NCI-H446 (cell line): ENCODE measurements at regions not wholly inside any gene's neighbourhood (a gene's known extent, or its start where the extent isn't known, plus 50 kb on each side); places are given as distances from the start of the nearest gene placed in this dataset.
A peak's percentile ranks its signal among the peaks of the same experiment; 100 is the strongest.

Experiments used
- DNase-seq, 2 experiments: peaks; one replicate each; lab custom pipeline; 2025; lab: John Stamatoyannopoulos, UW

DNA sequence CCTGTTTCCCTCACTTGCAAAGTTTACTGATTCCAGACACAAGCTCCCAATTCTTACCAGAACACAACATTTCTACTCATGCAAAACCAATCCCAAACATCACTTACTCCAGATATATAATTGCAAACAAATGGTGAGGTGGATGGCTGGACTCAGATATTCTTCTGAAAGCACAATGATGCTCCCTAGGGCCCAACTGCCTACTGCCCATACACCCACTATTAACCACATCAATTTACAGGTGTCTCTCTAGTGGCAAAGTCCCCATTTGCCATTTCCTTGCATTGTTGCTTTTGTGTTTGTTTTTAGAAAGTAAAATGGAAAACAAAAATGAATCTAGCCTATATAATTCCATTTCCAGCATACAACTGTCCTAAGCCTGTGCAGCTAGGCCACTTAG is 320.9 kb upstream of the PRDM1 start:
- DNase-seq = no peak

DNA sequence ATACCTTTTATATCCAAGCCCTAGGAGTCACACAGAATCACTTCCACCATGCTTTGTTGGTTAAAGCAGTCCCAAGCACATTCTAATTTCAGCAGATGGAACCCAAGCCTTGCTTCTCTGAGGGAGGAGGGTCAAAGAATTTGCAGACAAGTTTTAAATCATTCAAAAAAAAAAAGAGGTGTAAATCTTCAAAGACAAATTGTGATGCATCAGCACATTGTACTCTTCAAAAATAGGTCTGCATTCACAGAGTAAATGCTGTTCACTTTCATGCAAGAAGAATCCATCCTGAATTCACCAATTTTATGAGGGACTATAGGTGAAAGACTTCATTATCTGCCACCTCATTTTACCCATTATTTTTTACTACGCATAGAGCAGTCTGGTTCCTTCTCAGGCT is 321.8 kb upstream of the PRDM1 start:
- no peak for DNase-seq

DNA sequence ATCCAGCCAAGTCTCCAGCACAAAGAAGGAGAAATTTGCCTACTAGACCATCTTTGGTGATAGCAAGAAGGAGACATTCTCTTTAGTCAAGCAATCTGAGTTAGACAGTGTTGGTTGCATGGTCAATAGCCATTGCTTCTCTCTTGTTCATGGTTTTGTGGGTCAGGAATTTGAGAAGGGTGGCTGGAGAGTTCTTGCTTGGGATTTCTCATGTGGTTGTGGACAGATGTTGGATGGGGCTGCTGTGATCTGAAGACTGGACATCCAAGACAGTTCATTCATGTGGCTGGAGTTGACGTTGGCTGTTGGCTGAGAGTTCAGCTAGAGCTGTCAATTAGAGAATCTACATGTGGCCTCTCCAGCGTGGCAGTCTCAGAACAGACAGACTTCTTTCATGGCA is 322.3 kb upstream of the PRDM1 start:
- DNase-seq = no peak

GRCh38 chr6:105760746-105761145 is 325.4 kb upstream of the PRDM1 start:
- no peak for DNase-seq

- DNase-seq = no peak
Observed at GRCh38 chr6:105759946-105760345, 326.2 kb upstream of the PRDM1 start.

DNA sequence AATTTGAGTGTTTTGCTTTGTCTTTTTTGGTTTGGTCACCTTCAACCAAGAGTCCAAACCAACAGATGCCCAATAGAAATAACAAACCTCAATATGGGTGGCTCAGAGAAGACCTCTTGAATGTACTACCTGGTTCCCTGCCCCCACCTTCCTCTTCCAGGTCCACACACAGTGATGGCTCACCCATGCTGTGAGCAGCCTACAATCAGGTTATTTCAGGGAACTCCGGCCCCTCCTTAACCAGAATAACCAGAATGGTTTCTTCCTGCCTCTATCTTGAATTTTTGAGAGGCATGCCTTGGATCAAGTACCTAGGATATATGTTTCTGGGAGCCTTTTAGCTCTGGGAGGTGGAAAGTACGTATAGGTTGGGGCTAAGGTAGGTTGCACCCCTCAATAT is 327.1 kb upstream of the PRDM1 start:
- DNase-seq = no peak

DNA sequence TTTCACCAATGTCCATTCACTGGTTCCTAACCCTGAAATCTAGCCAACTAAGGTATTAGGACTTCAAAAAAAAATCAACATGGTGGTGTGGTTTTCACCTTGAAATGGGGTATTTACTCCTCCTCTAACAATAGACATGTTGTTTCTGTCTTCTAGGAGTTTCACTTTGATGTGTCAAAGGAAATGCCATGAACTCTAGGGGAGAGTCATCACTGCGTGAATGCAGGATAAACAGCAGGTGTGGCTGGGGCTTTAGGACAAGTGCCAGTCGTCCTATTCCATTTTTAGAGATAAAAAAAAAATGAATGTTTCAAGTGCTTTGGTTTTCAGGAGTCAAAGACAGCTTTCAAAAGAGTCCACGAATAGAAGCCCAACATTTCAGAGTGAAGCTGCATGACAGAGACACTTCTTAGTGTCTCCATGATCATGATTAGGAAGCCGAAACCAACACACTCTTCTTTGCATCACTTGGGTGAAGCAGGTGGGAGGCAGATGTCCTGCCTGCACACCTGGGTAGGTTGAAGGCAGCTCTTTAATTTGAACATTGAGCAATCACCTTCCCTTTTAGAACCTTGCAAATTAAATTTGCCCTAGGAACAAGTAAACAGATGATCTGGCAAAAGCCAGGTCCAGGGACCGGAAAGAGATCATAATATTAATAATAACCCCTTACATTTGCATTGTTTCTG is 328.5 kb upstream of the PRDM1 start:
- DNase-seq = no peak

- DNase-seq = no peak
Observed at GRCh38 chr6:105755885-105756284, 330.3 kb upstream of the PRDM1 start.

DNA sequence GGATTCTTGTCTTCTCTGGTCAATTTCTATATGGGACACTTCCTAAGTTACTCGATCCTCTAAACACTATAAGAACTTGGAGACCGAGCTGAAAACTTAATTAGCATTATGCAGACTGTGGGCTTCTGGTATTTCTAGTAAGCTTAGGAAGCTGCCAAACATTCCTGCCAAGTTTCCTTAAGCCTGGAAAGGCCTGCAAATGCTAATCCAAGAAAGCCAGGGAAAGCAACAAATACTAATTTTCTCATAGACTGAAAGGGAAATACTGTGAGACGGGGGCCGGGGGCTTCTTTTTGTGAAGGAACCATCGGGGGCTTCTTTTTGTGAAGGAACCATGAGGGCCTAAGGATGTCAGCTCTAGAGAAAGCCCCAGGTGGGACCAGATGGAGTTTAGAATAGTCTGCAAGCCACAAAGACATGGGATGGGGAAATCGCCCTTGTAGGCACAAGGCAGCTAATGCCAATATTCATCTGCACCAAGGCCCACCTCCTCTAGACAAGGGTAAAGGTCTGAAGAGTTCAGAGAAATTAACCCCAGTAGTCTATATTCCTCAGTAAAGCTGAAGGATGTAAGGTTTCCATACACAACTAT is 332.4 kb upstream of the PRDM1 start:
- DNase-seq = peak; percentile 46 to 63

DNA sequence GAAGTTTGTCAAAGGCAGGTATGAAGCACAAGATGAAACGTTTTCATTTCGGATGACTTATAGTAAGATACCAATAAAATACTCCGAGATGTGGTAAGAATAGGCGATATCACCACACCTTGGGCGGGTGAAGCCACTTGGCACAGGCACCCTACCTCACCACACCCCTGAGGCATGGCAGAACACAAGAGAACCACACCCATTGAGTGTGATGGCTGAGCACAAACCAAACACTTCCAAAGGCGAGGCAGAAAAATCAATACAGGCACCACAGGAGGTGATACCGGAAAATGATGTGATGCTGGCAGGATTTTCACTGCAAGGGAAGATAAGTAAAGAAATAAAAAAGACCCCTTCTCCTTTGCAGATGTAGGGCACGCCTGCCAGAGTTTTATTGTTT is 332.9 kb upstream of the PRDM1 start:
- DNase-seq = peak in 1 of 2 experiments; percentile 52

- DNase-seq = no peak
Observed at GRCh38 chr6:105750089-105750488, 336.0 kb upstream of the PRDM1 start.

DNA sequence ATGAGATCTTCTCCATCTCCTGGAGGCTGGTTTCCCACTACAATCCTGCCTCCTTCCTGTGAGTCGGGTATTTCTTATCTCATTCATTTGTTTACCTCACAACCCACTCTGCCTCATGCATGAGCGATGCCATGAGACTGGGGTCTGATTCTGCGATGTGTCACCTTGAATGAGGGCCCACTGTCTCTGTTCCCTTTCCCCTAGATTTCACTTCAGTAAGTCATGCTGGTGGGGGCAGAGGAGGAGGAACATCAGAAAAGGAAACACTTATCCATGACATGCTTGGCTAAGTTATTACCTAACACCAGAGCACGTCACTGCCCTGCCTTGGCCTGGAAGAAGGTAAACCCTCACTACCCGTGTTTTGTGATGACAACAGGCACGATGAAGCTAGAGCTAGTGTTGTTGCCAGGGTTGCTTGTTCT is 337.4 kb upstream of the PRDM1 start:
- no peak for DNase-seq

DNA sequence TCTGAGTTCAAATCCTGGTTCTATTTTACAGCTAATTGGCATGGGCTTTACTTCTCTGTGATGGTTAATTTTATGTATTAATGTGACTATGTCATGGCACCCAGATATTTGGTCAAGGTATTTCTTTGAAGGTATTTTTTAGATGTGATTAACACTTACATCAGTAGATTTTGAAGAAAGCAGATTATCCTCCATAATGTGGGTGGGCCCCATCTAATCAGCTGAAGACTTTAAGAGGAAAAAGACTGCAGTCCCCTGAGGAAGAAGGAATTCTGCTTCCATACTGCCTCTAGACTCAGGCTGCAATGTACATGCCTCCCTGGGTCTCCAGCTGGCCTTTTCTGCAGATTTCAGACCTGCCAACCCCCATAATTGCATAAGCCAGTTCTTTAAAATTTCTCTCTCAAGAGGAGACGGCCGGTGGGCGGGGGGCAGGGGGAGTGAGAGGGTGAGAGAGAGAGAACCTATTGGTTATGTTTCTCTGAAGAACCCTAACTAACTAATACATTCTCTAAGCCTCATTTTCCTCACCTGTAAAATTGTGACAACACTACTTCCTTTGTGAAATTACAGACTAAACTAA is 338.2 kb upstream of the PRDM1 start:
- no peak for DNase-seq

GRCh38 chr6:105746509-105746908 is 339.6 kb upstream of the PRDM1 start:
- DNase-seq = no peak

GRCh38 chr6:105746130-105746505 is 340.0 kb upstream of the PRDM1 start:
- DNase-seq = no peak

DNA sequence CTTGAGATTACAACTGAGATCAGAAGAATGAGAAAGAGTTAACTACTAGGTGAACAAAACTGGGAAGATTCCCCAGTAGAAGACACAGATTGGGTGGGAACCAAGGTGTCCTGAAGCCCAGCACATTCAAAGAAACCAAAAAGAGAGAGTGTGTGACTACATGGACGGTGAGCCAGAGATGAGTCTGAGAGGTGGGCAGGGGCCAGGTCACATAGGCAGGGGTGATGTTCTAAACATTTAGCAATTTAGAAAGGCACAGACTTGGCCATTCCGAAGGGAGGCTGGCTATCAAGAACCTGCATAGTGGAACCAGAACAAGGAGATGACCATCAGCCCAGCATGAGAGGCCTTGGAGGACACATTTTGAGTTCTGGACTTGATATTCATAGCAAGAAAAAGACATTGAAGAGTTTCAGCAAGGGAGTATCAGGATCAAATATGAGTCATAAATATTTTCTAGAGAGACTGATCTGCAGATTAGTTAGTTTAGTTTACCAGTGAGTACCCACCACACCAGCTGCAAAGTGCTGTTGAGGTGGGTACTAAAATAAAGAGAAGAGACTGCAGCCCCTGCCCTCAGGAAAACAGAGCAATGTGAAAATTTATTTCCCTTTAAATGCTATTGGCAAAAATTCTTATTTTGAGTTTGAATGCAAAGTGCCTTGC is 340.5 kb upstream of the PRDM1 start:
- DNase-seq = no peak

GRCh38 chr6:105744815-105745214 is 341.3 kb upstream of the PRDM1 start:
- DNase-seq = no peak

DNA sequence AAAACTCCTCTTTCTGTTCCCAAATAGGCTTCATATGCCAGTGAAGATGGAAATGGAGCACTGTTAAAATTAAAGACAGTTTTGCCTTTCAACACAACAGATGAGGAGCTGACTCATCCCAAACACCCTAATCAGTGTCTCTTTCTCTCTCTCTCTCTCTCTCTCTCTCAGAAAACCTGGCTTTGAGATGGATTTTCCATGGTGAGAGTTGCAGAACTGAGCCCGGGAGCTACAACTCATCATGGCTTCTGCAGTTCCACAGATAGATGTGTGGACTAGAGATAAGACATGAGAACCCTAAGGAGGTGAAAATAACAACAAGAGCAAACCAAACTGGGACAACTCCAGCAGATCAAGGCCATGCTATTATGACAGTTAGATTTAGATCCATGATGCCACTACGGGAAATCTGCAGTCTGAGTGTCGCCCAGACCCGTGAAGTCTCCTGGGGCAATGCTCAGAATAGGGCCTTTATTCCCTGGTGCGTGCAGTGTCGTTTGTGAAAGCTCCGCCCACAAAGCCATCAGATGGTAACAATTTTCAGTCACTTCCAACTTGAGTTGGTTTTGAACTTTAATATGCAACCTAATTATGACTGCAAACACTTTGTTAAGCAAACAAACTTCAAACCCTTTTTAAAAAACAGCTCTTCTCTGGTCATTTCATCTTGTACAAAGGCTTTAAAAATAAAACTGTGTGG is 338.2 kb upstream of the PREP start:
- DNase-seq = no peak

DNA sequence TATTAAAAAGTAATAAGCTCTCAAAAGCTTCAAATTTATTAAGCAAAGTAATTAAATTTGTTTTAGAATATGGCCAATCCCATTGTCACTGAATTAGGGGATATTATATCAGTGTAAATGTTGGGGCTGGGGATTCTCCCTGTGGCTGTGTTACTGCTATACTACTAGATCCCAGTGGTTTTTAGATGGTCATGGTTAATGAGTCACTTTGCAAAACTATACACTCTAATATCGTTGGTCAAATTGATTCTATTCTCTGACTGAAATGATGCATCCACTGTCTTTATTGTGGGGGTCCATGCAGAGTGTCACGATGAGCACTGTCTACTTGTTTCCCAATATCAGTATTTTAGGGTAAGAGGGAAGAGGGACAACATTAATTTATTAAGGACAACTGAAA is 336.9 kb upstream of the PREP start:
- DNase-seq = no peak

- peak in 1 of 2 experiments; percentile 22 for DNase-seq
Observed at GRCh38 chr6:105733556-105734162, 330.8 kb upstream of the PREP start.

DNA sequence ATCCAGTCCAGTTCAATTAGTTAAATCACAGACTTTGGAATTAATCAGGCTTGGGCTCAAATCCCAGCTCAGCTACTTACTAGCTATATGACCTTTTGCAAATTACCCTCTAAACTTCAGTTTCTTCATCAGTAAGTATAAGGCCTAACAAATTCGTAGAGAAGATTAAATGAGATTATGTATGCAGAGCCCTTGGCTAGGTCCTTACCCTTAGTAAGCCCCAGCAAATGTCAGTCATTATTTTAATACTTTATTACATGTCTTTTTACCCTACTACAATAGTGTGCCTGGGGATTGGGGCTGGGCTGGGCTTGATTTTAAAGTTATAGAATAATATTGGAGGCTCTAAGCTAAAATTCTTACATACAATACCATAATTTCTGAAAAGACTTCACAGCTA is 326.1 kb upstream of the PREP start:
- no peak for DNase-seq
